A549 (cell line): ENCODE measurements at regions not wholly inside any gene's neighbourhood (a gene's known extent, or its start where the extent isn't known, plus 50 kb on each side); places are given as distances from the start of the nearest gene placed in this dataset.

Experiments used
- ATAC-seq, 2 experiments: fragments of 200-7000 bp in 1 of 2; fragments of >200 bp in 1 of 2; cut with Nextera tagmentation in 1 of 2; cut with Tn5 transposase in 1 of 2; 3 replicates each; pipeline versions ENCODE4 v1.8.0 to v1.9.1; 2018 to 2020; ENCODE audit warnings: mild to moderate bottlenecking in 1 of 2, moderate library complexity in 1 of 2
- CTCF ChIA-PET: fragments of 300-600 bp; sonication (Branson Sonifier 250); formaldehyde crosslinking; extraction: SDS; loops from one replicate; lab custom pipeline; 2021; ENCODE audit warnings: antibody characterized with exemption, inconsistent platforms; lab: Yijun Ruan, JAX
- POLR2A ChIA-PET: fragments of 350-600 bp; formaldehyde crosslinking; extraction: SDS; loops from one replicate; lab custom pipeline; 2021; ENCODE audit warnings: antibody characterized with exemption, inconsistent platforms; lab: Yijun Ruan, JAX
- DNase-seq, 2 experiments: peaks; one replicate each; pipeline versions ENCODE4 v3.0.0 to v3.0.0-alpha.2; 2011 to 2016; ENCODE audit warnings: low read depth in 1 of 2, low spot score in 1 of 2
- FAIRE-seq: peaks from 2 replicates; lab custom pipeline; 2011; peaks lifted over from hg19 to GRCh38; lab: Jason Lieb, UNC
- H3K27ac ChIP-seq, 2 experiments: fragments of >200 bp; sonication (Bioruptor Twin); formaldehyde crosslinking; 3 replicates each; pipeline ENCODE4 v1.5.1; 2016 to 2017
- H3K4me1 ChIP-seq: fragments of >200 bp; sonication (Bioruptor Twin); formaldehyde crosslinking; 3 replicates; pipeline ENCODE4 v1.6.1; 2016
- H3K4me2 ChIP-seq: fragments of >200 bp; sonication (Bioruptor Twin); formaldehyde crosslinking; 3 replicates; pipeline ENCODE4 v1.6.1; 2016
- H3K4me3 ChIP-seq: fragments of >200 bp; sonication (Bioruptor Twin); formaldehyde crosslinking; 3 replicates; pipeline ENCODE4 v1.5.1; 2016
- H3K9me3 ChIP-seq: fragments of >200 bp; sonication (Bioruptor Twin); formaldehyde crosslinking; 3 replicates; pipeline ENCODE4 v1.6.1; 2016
- BHLHE40 ChIP-seq: IDR thresholded peaks from 2 replicates; pipeline ENCODE4 v1.6.1; 2012; ENCODE audit warnings: low read depth, low read length, inconsistent platforms
- E2F6 ChIP-seq: IDR thresholded peaks from 2 replicates; pipeline ENCODE4 v1.6.1; 2012; ENCODE audit warnings: low read depth, borderline replicate concordance
- EP300 ChIP-seq, 2 experiments: fragments of >200 bp; sonication (Bioruptor Twin); formaldehyde crosslinking; IDR thresholded peaks; 2 replicates in 1 of 2; 3 replicates in 1 of 2; pipeline ENCODE4 v1.6.1; 2016 to 2017
- FOSL2 ChIP-seq, 2 experiments: fragments of 450-650 bp in 1 of 2; fragments of >200 bp in 1 of 2; sonication (Bioruptor Twin) in 1 of 2; formaldehyde crosslinking; IDR thresholded peaks; 2 replicates each; pipeline versions ENCODE4 v1.5.0 to v1.6.1; 2016 to 2020; ENCODE audit warnings: mild to moderate bottlenecking in 1 of 2, moderate library complexity in 1 of 2
- GATA3 ChIP-seq: IDR thresholded peaks from 2 replicates; pipeline ENCODE4 v1.6.1; 2012; ENCODE audit warnings: borderline replicate concordance
- HDAC2 ChIP-seq: fragments of 200-600 bp; sonication (generic); IDR thresholded peaks from 2 replicates; pipeline ENCODE4 v1.6.1; 2016
- HOXB5 ChIP-seq: fragments of 250-450 bp; sonication (Bioruptor Pico); IDR thresholded peaks from 2 replicates; pipeline ENCODE4 v1.5.0; 2020; ENCODE audit warnings: mild to moderate bottlenecking, moderate library complexity
- JUN ChIP-seq, 2 experiments: fragments of >200 bp; sonication (Bioruptor Twin); formaldehyde crosslinking; IDR thresholded peaks; 2 replicates in 1 of 2; 3 replicates in 1 of 2; pipeline ENCODE4 v1.6.1; 2016 to 2017
- JUNB ChIP-seq: fragments of >200 bp; sonication (Bioruptor Twin); formaldehyde crosslinking; IDR thresholded peaks from 2 replicates; pipeline ENCODE4 v1.6.1; 2016
- KDM5A ChIP-seq: fragments of 200-600 bp; sonication (generic); IDR thresholded peaks from 2 replicates; pipeline ENCODE4 v1.6.1; 2016; ENCODE audit warnings: antibody characterized with exemption, mild to moderate bottlenecking
- MAFK ChIP-seq: fragments of 450-650 bp; IDR thresholded peaks from 2 replicates; pipeline ENCODE4 v1.6.1; 2014; ENCODE audit not compliant: partially characterized antibody
- NPAS2 ChIP-seq: fragments of 250-450 bp; sonication (Bioruptor Pico); IDR thresholded peaks from 2 replicates; pipeline ENCODE4 v1.8.0; 2022; ENCODE audit warnings: mild to moderate bottlenecking, moderate library complexity, borderline replicate concordance
- NR3C1 ChIP-seq: fragments of >200 bp; sonication (Bioruptor Twin); formaldehyde crosslinking; IDR thresholded peaks from 3 replicates; pipeline ENCODE4 v1.6.1; 2017
- PBX3 ChIP-seq: IDR thresholded peaks from 2 replicates; pipeline ENCODE4 v1.6.1; 2012
- POLR2A ChIP-seq: IDR thresholded peaks from 2 replicates; pipeline ENCODE4 v1.6.1; 2012; ENCODE audit warnings: mild to moderate bottlenecking, low read length
- RAD21 ChIP-seq, 2 experiments: fragments of >200 bp in 1 of 2; sonication (Bioruptor Twin) in 1 of 2; formaldehyde crosslinking in 1 of 2; IDR thresholded peaks in 1 of 2; conservative IDR thresholded peaks in 1 of 2; 2 replicates in 1 of 2; 3 replicates in 1 of 2; pipeline ENCODE4 v1.6.1; 2012 to 2018; ENCODE audit warnings: inconsistent platforms in 1 of 2
- RCOR1 ChIP-seq: fragments of 150-350 bp; IDR thresholded peaks from 2 replicates; pipeline ENCODE4 v1.6.1; 2014; ENCODE audit warnings: antibody characterized with exemption, low read length, low read depth
- RFX5 ChIP-seq: fragments of 450-650 bp; IDR thresholded peaks from 2 replicates; pipeline ENCODE4 v1.7.1; 2014; ENCODE audit warnings: antibody characterized with exemption, mild to moderate bottlenecking, moderate library complexity
- TP53 ChIP-seq: fragments of 250-450 bp; sonication (Bioruptor Pico); IDR thresholded peaks from 2 replicates; pipeline ENCODE4 v1.5.0; 2021; ENCODE audit warnings: mild to moderate bottlenecking, moderate library complexity
- USF2 ChIP-seq: fragments of 450-650 bp; IDR thresholded peaks from 2 replicates; pipeline ENCODE4 v1.6.1; 2014; ENCODE audit warnings: antibody characterized with exemption
- ZNF302 ChIP-seq: fragments of 250-450 bp; sonication (Bioruptor Pico); IDR thresholded peaks from 2 replicates; pipeline ENCODE4 v1.9.0; 2021; ENCODE audit warnings: inconsistent platforms, mild to moderate bottlenecking, moderate library complexity
- ZSCAN20 ChIP-seq: fragments of 250-450 bp; sonication (Bioruptor Pico); IDR thresholded peaks from 2 replicates; pipeline ENCODE4 v1.8.0; 2022; ENCODE audit warnings: mild to moderate bottlenecking, moderate library complexity
- WGBS: methylation state at CpG from one replicate; pipeline ENCODE4 v1.1.6; 2017; ENCODE audit errors: missing lambda C conversion rate; 5-methylcytosine and 5-hydroxymethylcytosine counted together

GRCh38 chr11:106333678-106334077 lies 256.2 kb downstream of the AASDHPPT start:
- H3K4me3 ChIP-seq = no peak overlapping the region
- WGBS = 32% methylated on average over 2 of the region's 2 CpGs
- TF ChIP-seq MAFK (peak; percentile 23), RFX5 (no peak), NPAS2 (CRISPR knock-in tag) (no peak), JUN (IDR thresholded peaks at IDR 0.05) (no peak), E2F6 (no peak), ZSCAN20 (CRISPR knock-in tag) (no peak)
- ChIA-PET CTCF (no interaction called here), POLR2A (no interaction called here)
- ATAC-seq (no peak), FAIRE-seq (no peak), DNase-seq (no peak)
- H3K4me1 ChIP-seq = no peaks in the 10 kb centered on the region
- H3K27ac ChIP-seq = no peak overlapping the region
- H3K4me2 ChIP-seq = no peak overlapping the region
- H3K9me3 ChIP-seq = no peaks in the 10 kb centered on the region

- H3K4me2 ChIP-seq = no peak overlapping the region
- DNase-seq = no peak
- no peak overlapping the region for H3K4me3 ChIP-seq
- H3K4me1 ChIP-seq = no peaks in the 10 kb centered on the region
- no peak for ATAC-seq
- TF ChIP-seq JUN (IDR thresholded peaks at IDR 0.05) = no peak
- no peak for TF ChIP-seq HDAC2
- no peak for TF ChIP-seq ZSCAN20 (CRISPR knock-in tag)
- TF ChIP-seq GATA3 = no peak
- TF ChIP-seq ZNF302 (CRISPR knock-in tag) = no peak
- TF ChIP-seq E2F6 = no peak
- no peak for TF ChIP-seq RAD21 (conservative IDR thresholded peaks at IDR 0.05 in 1 of 2, IDR thresholded peaks at IDR 0.05 in 1 of 2)
- TF ChIP-seq NR3C1 = no peak
- TF ChIP-seq PBX3 = no peak
- TF ChIP-seq POLR2A = no peak
- TF ChIP-seq BHLHE40 = no peak
- POLR2A ChIA-PET = no interaction called here
- CTCF ChIA-PET = no interaction called here
- no peak for FAIRE-seq
- 39% methylated on average over 2 of the region's 2 CpGs for WGBS
- H3K9me3 ChIP-seq = no peaks in the 10 kb centered on the region
- H3K27ac ChIP-seq = no peak overlapping the region
Measured at GRCh38 chr11:106344394-106344793, 266.9 kb downstream of the AASDHPPT start.

GRCh38 chr11:106344966-106345365 lies 267.5 kb downstream of the AASDHPPT start:
- ATAC-seq (no peak), DNase-seq (no peak), FAIRE-seq (no peak)
- H3K27ac ChIP-seq = no peak overlapping the region
- H3K4me1 ChIP-seq = no peaks in the 10 kb centered on the region
- 48% methylated on average over 1 of the region's 1 CpG for WGBS
- H3K9me3 ChIP-seq = no peaks in the 10 kb centered on the region
- H3K4me3 ChIP-seq = no peak overlapping the region
- ChIA-PET CTCF (no interaction called here), POLR2A (no interaction called here)
- no peak for TF ChIP-seq RCOR1
- no peak for TF ChIP-seq TP53 (CRISPR knock-in tag)
- no peak for TF ChIP-seq EP300 (IDR thresholded peaks at IDR 0.05)
- TF ChIP-seq HOXB5 (CRISPR knock-in tag) = no peak
- TF ChIP-seq KDM5A = no peak
- TF ChIP-seq JUNB = no peak
- TF ChIP-seq ZNF302 (CRISPR knock-in tag) = no peak
- no peak for TF ChIP-seq RAD21 (conservative IDR thresholded peaks at IDR 0.05 in 1 of 2, IDR thresholded peaks at IDR 0.05 in 1 of 2)
- TF ChIP-seq FOSL2 (IDR thresholded peaks at IDR 0.05) = no peak
- no peak for TF ChIP-seq FOSL2 (CRISPR knock-in tag; IDR thresholded peaks at IDR 0.05)
- TF ChIP-seq USF2 = no peak
- no peak overlapping the region for H3K4me2 ChIP-seq
